Activated T-cell treated with anti-CD3 and anti-CD28 coated beads, Interleukin-2, amount 50 U/mL, for 24 hours (primary cell): ENCODE measurements at regions not wholly inside any gene's neighbourhood (a gene's known extent, or its start where the extent isn't known, plus 50 kb on each side); places are given as distances from the start of the nearest gene placed in this dataset.

Source experiments
- DNase-seq: peaks from one replicate; pipeline ENCODE4 v3.0.0-alpha.2; 2020
- H3K27ac Mint-ChIP-seq: 2 replicates; pipeline ENCODE4 v1.8.0; 2020; ENCODE audit warnings: mild to moderate bottlenecking, mixed read lengths
- H3K27me3 Mint-ChIP-seq: 2 replicates; pipeline ENCODE4 v1.8.0; 2020; ENCODE audit warnings: mixed read lengths
- H3K36me3 Mint-ChIP-seq: 2 replicates; pipeline ENCODE4 v1.8.0; 2020; ENCODE audit warnings: low read depth, mixed read lengths
- H3K4me1 Mint-ChIP-seq: 2 replicates; pipeline ENCODE4 v1.8.0; 2020; ENCODE audit warnings: low read depth, mixed read lengths
- H3K4me3 Mint-ChIP-seq: 2 replicates; pipeline ENCODE4 v1.8.0; 2020; ENCODE audit warnings: mild to moderate bottlenecking, moderate library complexity, mixed read lengths
- H3K9me3 Mint-ChIP-seq: 2 replicates; pipeline ENCODE4 v1.8.0; 2020; ENCODE audit warnings: mixed read lengths

DNA sequence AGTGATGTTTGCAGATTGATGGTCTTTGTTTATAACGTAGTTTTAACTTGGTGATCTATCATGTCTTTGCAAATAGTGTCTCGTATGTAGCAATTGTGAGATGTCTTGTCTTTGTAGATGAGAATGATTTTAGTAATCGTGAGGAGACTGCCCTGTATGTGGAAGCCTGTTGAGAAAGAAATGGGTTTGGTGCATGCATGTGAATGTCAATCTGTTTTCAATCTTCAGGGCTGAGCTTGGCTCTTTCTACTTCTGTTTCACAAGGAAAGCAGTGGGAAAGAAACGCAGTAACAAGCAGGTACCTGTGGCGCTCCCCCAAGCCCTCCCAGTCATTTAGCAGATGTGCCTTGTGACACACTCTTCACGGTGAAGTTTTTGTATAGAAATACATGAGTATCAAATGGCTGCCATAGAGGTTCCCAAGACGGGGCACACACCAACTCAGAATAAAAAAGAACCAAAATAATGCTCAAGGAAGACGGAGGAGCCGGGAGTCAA is 342.8 kb upstream of the DDHD1 start:
- DNase-seq, result no peak
- no peak overlapping the region for H3K4me3 Mint-ChIP-seq
- peaks cover 11% of the 10 kb centered on the region for H3K9me3 Mint-ChIP-seq
- H3K27ac Mint-ChIP-seq, result no peak overlapping the region
- no peaks in the 10 kb centered on the region for H3K4me1 Mint-ChIP-seq
- no peaks in the 10 kb centered on the region for H3K36me3 Mint-ChIP-seq
- no peaks in the 10 kb centered on the region for H3K27me3 Mint-ChIP-seq

GRCh38 chr14:53494587-53494986 is 341.5 kb upstream of the DDHD1 start:
- no peaks in the 10 kb centered on the region for H3K27me3 Mint-ChIP-seq
- H3K4me1 Mint-ChIP-seq, result no peaks in the 10 kb centered on the region
- H3K4me3 Mint-ChIP-seq, result no peak overlapping the region
- no peak overlapping the region for H3K27ac Mint-ChIP-seq
- no peaks in the 10 kb centered on the region for H3K36me3 Mint-ChIP-seq
- H3K9me3 Mint-ChIP-seq, result peaks cover 13% of the 10 kb centered on the region
- DNase-seq, result no peak

DNA sequence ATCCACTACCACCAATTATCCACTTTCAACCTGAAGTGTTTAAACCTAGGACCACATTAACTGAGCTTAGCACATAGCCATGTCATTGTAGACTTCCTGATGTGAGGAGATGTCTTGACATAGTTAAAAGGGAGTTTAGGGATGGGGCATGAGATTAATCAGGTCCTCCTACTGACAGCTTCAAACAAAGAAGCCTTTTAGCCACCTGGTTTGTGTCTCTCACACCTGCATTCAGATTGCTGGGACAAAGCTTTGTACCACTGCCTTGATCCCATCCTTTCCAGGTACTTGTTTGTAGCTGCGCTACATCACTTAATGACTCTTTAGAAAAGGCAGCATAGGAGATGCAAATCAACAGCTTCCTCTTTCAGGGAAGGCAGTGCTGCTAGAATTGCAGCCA is 340.7 kb upstream of the DDHD1 start:
- no peaks in the 10 kb centered on the region for H3K4me1 Mint-ChIP-seq
- no peaks in the 10 kb centered on the region for H3K27me3 Mint-ChIP-seq
- H3K4me3 Mint-ChIP-seq, result no peak overlapping the region
- no peaks in the 10 kb centered on the region for H3K36me3 Mint-ChIP-seq
- no peak for DNase-seq
- no peak overlapping the region for H3K27ac Mint-ChIP-seq
- peaks cover 13% of the 10 kb centered on the region for H3K9me3 Mint-ChIP-seq

DNA sequence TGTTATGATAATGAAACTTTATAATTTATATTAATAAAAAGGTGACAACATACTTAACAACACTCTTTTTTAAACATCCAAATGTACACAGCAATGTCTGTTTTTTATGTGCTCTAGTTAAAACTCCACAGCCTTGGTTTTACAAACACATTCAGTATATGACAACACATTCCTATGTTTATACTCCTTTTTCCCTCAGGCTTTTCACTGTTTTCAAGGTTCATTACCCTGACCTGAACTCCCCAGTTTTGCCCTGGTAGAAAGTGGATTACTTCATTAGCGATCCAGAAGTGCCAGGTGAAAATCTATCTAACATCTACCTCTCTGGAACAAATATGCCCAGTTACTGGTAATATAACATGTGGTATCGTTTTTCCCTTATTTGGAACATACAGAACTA is 340.2 kb upstream of the DDHD1 start:
- H3K27ac Mint-ChIP-seq, result no peak overlapping the region
- H3K9me3 Mint-ChIP-seq, result peaks cover 13% of the 10 kb centered on the region
- H3K27me3 Mint-ChIP-seq, result no peaks in the 10 kb centered on the region
- H3K36me3 Mint-ChIP-seq, result no peaks in the 10 kb centered on the region
- no peak for DNase-seq
- H3K4me3 Mint-ChIP-seq, result no peak overlapping the region
- no peaks in the 10 kb centered on the region for H3K4me1 Mint-ChIP-seq

DNA sequence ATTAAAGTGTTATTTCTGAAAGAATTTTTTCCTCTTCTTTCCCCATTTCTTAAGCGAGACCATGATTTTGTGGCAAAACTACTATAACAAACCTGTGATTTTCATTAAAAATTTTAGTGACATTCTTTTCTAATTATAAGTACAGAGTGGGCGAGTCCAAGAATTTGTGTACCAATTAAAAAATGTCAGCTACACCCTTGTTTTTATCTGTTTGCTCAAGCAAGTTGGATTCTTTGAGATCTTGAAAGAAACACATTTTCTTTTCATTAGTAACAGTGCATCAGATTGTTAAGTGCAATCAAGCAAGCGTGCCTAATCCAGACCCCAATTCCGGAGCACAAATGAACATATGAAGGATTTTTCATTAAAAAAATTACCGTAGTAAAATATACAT is 338.8 kb upstream of the DDHD1 start:
- Mint-ChIP-seq H3K9me3 (peaks cover 9% of the 10 kb centered on the region), H3K27ac (no peak overlapping the region), H3K27me3 (no peaks in the 10 kb centered on the region), H3K4me3 (no peak overlapping the region), H3K4me1 (no peaks in the 10 kb centered on the region), H3K36me3 (no peaks in the 10 kb centered on the region)
- no peak for DNase-seq

GRCh38 chr14:53491256-53491883 is 338.2 kb upstream of the DDHD1 start:
- H3K27ac Mint-ChIP-seq, result no peak overlapping the region
- H3K4me3 Mint-ChIP-seq, result no peak overlapping the region
- H3K9me3 Mint-ChIP-seq, result peaks cover 6% of the 10 kb centered on the region
- no peaks in the 10 kb centered on the region for H3K36me3 Mint-ChIP-seq
- no peaks in the 10 kb centered on the region for H3K27me3 Mint-ChIP-seq
- no peak for DNase-seq
- no peaks in the 10 kb centered on the region for H3K4me1 Mint-ChIP-seq

GRCh38 chr14:53478174-53478573 is 325.1 kb upstream of the DDHD1 start:
- no peaks in the 10 kb centered on the region for H3K36me3 Mint-ChIP-seq
- H3K4me3 Mint-ChIP-seq, result no peak overlapping the region
- no peak overlapping the region for H3K27ac Mint-ChIP-seq
- H3K4me1 Mint-ChIP-seq, result no peaks in the 10 kb centered on the region
- DNase-seq, result no peak
- H3K9me3 Mint-ChIP-seq, result peaks cover 17% of the 10 kb centered on the region
- H3K27me3 Mint-ChIP-seq, result no peaks in the 10 kb centered on the region

GRCh38 chr14:53473480-53473879 is 320.4 kb upstream of the DDHD1 start:
- DNase-seq, result no peak
- Mint-ChIP-seq H3K4me1 (no peaks in the 10 kb centered on the region), H3K9me3 (no peaks in the 10 kb centered on the region), H3K27me3 (no peaks in the 10 kb centered on the region), H3K36me3 (no peaks in the 10 kb centered on the region), H3K4me3 (no peak overlapping the region), H3K27ac (no peak overlapping the region)

- Mint-ChIP-seq H3K9me3 (no peaks in the 10 kb centered on the region), H3K27me3 (no peaks in the 10 kb centered on the region), H3K4me3 (no peak overlapping the region), H3K4me1 (no peaks in the 10 kb centered on the region), H3K27ac (no peak overlapping the region), H3K36me3 (no peaks in the 10 kb centered on the region)
- DNase-seq, result no peak
These were observed 319.2 kb upstream of the DDHD1 start for GRCh38 chr14:53472306-53472705.

DNA sequence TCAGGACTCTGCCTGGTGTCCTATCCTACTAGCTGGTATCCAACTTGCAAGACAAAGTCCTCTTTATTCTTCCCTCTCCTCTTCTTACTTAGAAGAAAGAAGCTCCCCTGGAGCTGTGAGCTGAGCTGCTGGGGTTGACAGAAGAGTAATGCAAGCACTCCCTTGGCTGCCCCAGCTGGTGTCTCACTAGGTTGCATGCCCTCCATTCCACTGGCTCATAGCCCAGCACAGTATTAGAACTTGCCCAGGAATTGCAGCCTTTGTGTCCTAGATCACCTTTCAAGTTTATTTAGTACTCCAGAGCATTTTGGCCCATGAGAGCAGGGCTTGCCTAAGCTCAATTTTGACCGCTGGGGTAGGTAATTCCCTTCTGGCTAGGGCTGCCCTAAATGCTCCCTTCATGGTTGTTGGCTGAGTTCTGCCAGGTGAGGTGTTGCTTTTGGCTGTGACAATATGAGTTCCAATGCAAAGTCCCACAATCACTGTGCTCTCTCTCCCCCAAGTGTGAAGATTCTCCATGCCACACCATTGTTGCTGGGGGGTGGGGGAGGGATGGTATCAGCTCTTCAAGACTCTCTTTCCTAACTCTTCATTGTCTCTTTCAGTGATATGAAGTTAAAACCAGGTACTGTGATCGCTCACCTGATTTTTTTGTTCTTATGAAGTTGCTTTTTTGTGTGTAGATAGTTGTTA is 317.4 kb upstream of the DDHD1 start:
- no peaks in the 10 kb centered on the region for H3K4me1 Mint-ChIP-seq
- no peak overlapping the region for H3K4me3 Mint-ChIP-seq
- no peaks in the 10 kb centered on the region for H3K27me3 Mint-ChIP-seq
- H3K27ac Mint-ChIP-seq, result no peak overlapping the region
- no peak for DNase-seq
- H3K36me3 Mint-ChIP-seq, result no peaks in the 10 kb centered on the region
- peaks cover under 1% of the 10 kb centered on the region for H3K9me3 Mint-ChIP-seq

DNA sequence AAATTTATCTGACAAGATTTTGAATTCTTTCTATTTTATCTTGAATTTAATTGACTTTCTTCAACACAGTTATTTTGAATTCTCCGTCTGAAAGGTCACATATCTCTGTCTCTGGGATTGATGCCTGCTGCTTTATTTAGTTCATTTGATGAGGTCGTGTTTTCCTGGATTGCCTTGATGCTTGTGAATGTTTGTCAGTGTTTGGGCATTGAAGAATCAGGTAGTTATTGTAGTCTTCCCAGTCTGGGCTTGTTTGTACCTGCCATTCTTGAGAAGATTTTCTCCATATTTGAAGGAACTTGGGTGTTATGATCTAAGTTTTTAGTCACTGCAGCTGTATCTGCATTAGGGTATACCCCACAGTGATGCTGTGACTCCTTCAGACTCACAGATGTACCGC is 315.8 kb upstream of the DDHD1 start:
- Mint-ChIP-seq H3K4me3 (no peak overlapping the region), H3K9me3 (peaks cover 6% of the 10 kb centered on the region), H3K36me3 (no peaks in the 10 kb centered on the region), H3K4me1 (no peaks in the 10 kb centered on the region), H3K27me3 (no peaks in the 10 kb centered on the region), H3K27ac (no peak overlapping the region)
- DNase-seq, result no peak

DNA sequence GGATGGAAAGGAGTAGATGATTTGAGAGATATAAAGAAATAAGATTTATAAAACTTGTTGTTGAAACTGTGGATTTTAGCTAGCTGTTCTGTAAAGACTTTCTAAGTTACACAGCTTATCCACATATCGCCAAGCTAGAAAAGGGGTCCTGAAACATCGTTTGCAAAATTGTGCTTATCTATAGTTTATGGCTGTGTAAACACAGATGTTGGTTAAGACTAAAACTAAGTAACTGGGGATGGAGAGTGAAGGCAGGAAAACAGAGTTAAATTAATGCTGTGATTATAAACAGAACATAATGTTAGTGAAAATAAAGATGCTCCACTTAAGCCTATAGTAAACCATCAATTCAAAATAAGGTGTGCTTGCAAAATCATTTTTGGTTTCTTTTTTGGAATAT is 311.3 kb upstream of the DDHD1 start:
- no peaks in the 10 kb centered on the region for H3K36me3 Mint-ChIP-seq
- no peaks in the 10 kb centered on the region for H3K4me1 Mint-ChIP-seq
- no peaks in the 10 kb centered on the region for H3K27me3 Mint-ChIP-seq
- DNase-seq, result no peak
- H3K9me3 Mint-ChIP-seq, result peaks cover 6% of the 10 kb centered on the region
- no peak overlapping the region for H3K4me3 Mint-ChIP-seq
- H3K27ac Mint-ChIP-seq, result no peak overlapping the region

GRCh38 chr14:53462931-53463778 is 310.0 kb upstream of the DDHD1 start:
- no peak overlapping the region for H3K4me3 Mint-ChIP-seq
- no peaks in the 10 kb centered on the region for H3K36me3 Mint-ChIP-seq
- no peak overlapping the region for H3K27ac Mint-ChIP-seq
- peaks cover 6% of the 10 kb centered on the region for H3K9me3 Mint-ChIP-seq
- no peak for DNase-seq
- H3K27me3 Mint-ChIP-seq, result no peaks in the 10 kb centered on the region
- H3K4me1 Mint-ChIP-seq, result no peaks in the 10 kb centered on the region

GRCh38 chr14:53461858-53462257 is 308.7 kb upstream of the DDHD1 start:
- peaks cover 6% of the 10 kb centered on the region for H3K9me3 Mint-ChIP-seq
- no peak overlapping the region for H3K4me3 Mint-ChIP-seq
- no peaks in the 10 kb centered on the region for H3K4me1 Mint-ChIP-seq
- H3K36me3 Mint-ChIP-seq, result no peaks in the 10 kb centered on the region
- H3K27ac Mint-ChIP-seq, result no peak overlapping the region
- H3K27me3 Mint-ChIP-seq, result no peaks in the 10 kb centered on the region
- DNase-seq, result no peak

DNA sequence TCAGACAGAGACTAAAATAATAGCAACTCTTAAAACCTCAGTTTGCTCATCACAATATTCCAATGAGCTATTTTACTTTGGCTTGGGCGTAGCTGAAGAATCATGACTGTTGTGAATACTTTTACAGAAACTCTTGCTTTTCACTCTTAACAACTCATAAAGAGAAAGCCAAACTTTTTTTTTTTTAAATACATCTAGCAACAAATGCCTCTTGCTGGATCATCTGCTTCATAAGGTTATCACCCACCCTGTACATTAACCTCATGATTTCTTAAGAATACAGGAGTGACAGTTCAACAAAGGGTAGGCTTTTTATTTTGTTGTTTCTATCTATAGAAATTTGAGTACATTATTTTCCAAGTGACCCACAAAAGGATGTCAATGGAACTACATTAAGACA is 307.4 kb upstream of the DDHD1 start:
- Mint-ChIP-seq H3K36me3 (no peaks in the 10 kb centered on the region), H3K4me3 (no peak overlapping the region), H3K27me3 (no peaks in the 10 kb centered on the region), H3K27ac (no peak overlapping the region), H3K9me3 (peaks cover 6% of the 10 kb centered on the region), H3K4me1 (no peaks in the 10 kb centered on the region)
- no peak for DNase-seq
